CD8-positive, alpha-beta memory T cell (primary cell): ENCODE measurements at regions not wholly inside any gene's neighbourhood (a gene's known extent, or its start where the extent isn't known, plus 50 kb on each side); places are given as distances from the start of the nearest gene placed in this dataset.

Source experiments
- CTCF ChIA-PET: fragments of 350-600 bp; sonication (Branson Sonifier 250); formaldehyde crosslinking; loops from one replicate; lab custom pipeline; 2021; ENCODE audit warnings: antibody characterized with exemption; lab: Charles Lee
- POLR2A ChIA-PET: fragments of 350-600 bp; sonication (Branson Sonifier 250); formaldehyde crosslinking; loops from one replicate; lab custom pipeline; 2021; ENCODE audit warnings: antibody characterized with exemption; lab: Charles Lee
- DNase-seq, 5 donors: peaks; one replicate each; pipeline versions ENCODE4 v3.0.0 to v3.0.0-alpha.2; 2020 to 2022; ENCODE audit warnings: mixed read lengths in 1 of 5
- H3K27ac ChIP-seq: one replicate; pipeline ENCODE4 v1.7.0; 2013; ENCODE audit warnings: low read depth, mild to moderate bottlenecking, low read length, moderate library complexity
- H3K27me3 ChIP-seq: 2 replicates; pipeline ENCODE4 v1.7.0; 2013; ENCODE audit warnings: low read length, mild to moderate bottlenecking; ENCODE audit not compliant: insufficient read depth, poor library complexity, severe bottlenecking
- H3K36me3 ChIP-seq: 2 replicates; pipeline ENCODE4 v1.7.0; 2013; ENCODE audit warnings: mild to moderate bottlenecking, low read length, moderate library complexity; ENCODE audit not compliant: insufficient read depth
- H3K4me1 ChIP-seq: 2 replicates; pipeline ENCODE4 v1.7.0; 2013; ENCODE audit warnings: mild to moderate bottlenecking, low read length, moderate library complexity; ENCODE audit not compliant: insufficient read depth
- H3K4me3 ChIP-seq: 2 replicates; pipeline ENCODE4 v1.7.0; 2013; ENCODE audit warnings: mild to moderate bottlenecking, low read length
- H3K9me3 ChIP-seq: 2 replicates; pipeline ENCODE4 v1.7.0; 2013; ENCODE audit warnings: mild to moderate bottlenecking, low read length
- H3K27ac Mint-ChIP-seq, 8 donors: one replicate each; pipeline ENCODE4 v1.8.0; 2020 to 2021; ENCODE audit warnings: mixed read lengths in 8 of 8, mild to moderate bottlenecking in 6 of 8, inconsistent platforms in 3 of 8, moderate library complexity in 3 of 8
- H3K27me3 Mint-ChIP-seq, 2 donors: one replicate each; pipeline ENCODE4 v1.8.0; 2020 to 2021; ENCODE audit warnings: mixed read lengths in 2 of 2, mild to moderate bottlenecking in 1 of 2, moderate library complexity in 1 of 2
- H3K36me3 Mint-ChIP-seq, 3 donors: one replicate each; pipeline ENCODE4 v1.8.0; 2020 to 2021; ENCODE audit warnings: mixed read lengths in 3 of 3, inconsistent platforms in 1 of 3, mild to moderate bottlenecking in 1 of 3
- H3K4me1 Mint-ChIP-seq, 3 donors: one replicate each; pipeline ENCODE4 v1.8.0; 2020 to 2021; ENCODE audit warnings: mixed read lengths in 3 of 3, inconsistent platforms in 1 of 3, mild to moderate bottlenecking in 1 of 3
- H3K4me3 Mint-ChIP-seq, 7 donors: one replicate each; pipeline ENCODE4 v1.8.0; 2020 to 2021; ENCODE audit warnings: mixed read lengths in 7 of 7, mild to moderate bottlenecking in 6 of 7, moderate library complexity in 4 of 7, inconsistent platforms in 2 of 7
- H3K9me3 Mint-ChIP-seq, 5 donors: one replicate each; pipeline ENCODE4 v1.8.0; 2020 to 2022; ENCODE audit warnings: mixed read lengths in 5 of 5, mild to moderate bottlenecking in 3 of 5, moderate library complexity in 2 of 5, inconsistent platforms in 1 of 5

DNA sequence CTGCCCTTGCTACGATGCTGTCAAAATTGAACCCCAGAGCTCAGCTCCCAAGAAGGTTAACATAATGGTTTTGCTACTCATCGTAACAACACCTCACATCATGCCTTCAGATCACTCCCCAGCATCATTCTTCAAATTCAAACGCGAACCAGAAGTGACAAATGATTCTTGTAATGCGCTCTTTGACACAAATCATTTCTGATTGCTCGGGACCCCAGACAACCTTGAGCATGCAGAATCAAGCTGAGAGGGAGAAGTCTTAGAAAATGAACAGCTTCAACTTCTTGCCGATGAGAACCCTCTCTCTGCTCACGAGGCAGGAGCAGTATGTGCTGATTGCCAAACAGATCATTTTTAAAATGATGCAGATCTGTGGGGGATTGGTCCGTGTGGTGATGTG is 241.0 kb upstream of the ASIC2 start:
- H3K9me3 Mint-ChIP-seq = no peaks in the 10 kb centered on the region
- no peaks in the 10 kb centered on the region for H3K4me1 Mint-ChIP-seq
- Histone ChIP-seq H3K36me3 (no peaks in the 10 kb centered on the region), H3K27ac (no peak overlapping the region), H3K9me3 (no peaks in the 10 kb centered on the region), H3K27me3 (no peaks in the 10 kb centered on the region), H3K4me1 (no peaks in the 10 kb centered on the region), H3K4me3 (no peak overlapping the region)
- H3K27ac Mint-ChIP-seq = no peak overlapping the region
- peaks cover 7 to 12% of the 10 kb centered on the region in 2 donors for H3K27me3 Mint-ChIP-seq
- no peak for DNase-seq
- CTCF ChIA-PET = no interaction called here
- POLR2A ChIA-PET = no interaction called here
- no peak overlapping the region for H3K4me3 Mint-ChIP-seq
- no peaks in the 10 kb centered on the region for H3K36me3 Mint-ChIP-seq

DNA sequence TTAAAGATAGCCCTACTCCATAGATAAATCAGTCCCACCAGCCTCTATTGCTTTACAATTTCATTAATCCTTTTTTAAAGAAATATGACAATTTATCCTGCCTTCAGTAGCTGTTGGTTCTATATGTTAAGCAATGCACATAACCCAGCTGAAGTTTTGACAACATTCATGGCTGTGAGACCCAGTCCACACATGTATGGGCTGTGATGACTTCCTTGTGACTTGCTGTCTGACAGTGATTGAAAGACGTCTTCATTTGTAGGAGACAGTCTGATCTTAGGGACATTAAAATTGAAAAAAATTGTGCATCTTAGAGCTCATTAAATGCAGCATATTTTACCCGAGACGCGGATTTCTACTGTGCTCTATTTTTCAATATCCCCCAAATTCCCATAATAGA is 252.0 kb upstream of the ASIC2 start:
- Mint-ChIP-seq H3K9me3 (no peaks in the 10 kb centered on the region), H3K36me3 (no peaks in the 10 kb centered on the region), H3K4me1 (no peaks in the 10 kb centered on the region), H3K27ac (no peak overlapping the region), H3K27me3 (peaks cover 0 to 11% of the 10 kb centered on the region in 2 donors), H3K4me3 (no peak overlapping the region)
- DNase-seq = no peak
- Histone ChIP-seq H3K4me1 (no peaks in the 10 kb centered on the region), H3K27ac (no peak overlapping the region), H3K4me3 (no peak overlapping the region), H3K36me3 (no peaks in the 10 kb centered on the region), H3K27me3 (no peaks in the 10 kb centered on the region), H3K9me3 (no peaks in the 10 kb centered on the region)
- CTCF ChIA-PET = no interaction called here
- POLR2A ChIA-PET = no interaction called here

DNA sequence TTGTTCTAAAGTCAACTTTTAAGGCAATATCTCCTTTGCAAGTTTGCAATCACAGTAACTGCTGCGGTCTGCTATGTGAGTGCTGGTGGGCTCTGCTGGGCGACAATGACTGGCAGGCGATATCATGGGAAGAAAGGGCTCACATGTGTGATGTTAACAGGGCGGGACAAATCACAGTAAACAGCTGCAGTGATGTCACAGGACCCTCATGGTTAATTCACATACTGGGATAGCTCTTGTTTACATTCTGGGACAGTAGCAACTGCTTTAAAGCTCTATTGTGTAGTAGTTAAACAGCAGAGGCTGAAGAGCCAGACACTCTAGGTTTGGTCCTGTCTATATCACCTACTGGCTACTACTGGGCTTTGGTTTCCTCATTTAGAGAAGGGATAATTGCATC is 257.2 kb upstream of the ASIC2 start:
- Histone ChIP-seq H3K4me1 (no peaks in the 10 kb centered on the region), H3K9me3 (no peaks in the 10 kb centered on the region), H3K36me3 (no peaks in the 10 kb centered on the region), H3K27ac (no peak overlapping the region), H3K27me3 (no peaks in the 10 kb centered on the region), H3K4me3 (no peak overlapping the region)
- H3K4me1 Mint-ChIP-seq = no peaks in the 10 kb centered on the region
- DNase-seq = no peak
- no peak overlapping the region for H3K4me3 Mint-ChIP-seq
- ChIA-PET POLR2A (no interaction called here), CTCF (no interaction called here)
- no peaks in the 10 kb centered on the region for H3K36me3 Mint-ChIP-seq
- H3K9me3 Mint-ChIP-seq = peaks cover 0 to 1% (median 0%) of the 10 kb centered on the region in 5 donors
- H3K27ac Mint-ChIP-seq = no peak overlapping the region
- H3K27me3 Mint-ChIP-seq = peaks cover 14 to 15% of the 10 kb centered on the region in 2 donors

DNA sequence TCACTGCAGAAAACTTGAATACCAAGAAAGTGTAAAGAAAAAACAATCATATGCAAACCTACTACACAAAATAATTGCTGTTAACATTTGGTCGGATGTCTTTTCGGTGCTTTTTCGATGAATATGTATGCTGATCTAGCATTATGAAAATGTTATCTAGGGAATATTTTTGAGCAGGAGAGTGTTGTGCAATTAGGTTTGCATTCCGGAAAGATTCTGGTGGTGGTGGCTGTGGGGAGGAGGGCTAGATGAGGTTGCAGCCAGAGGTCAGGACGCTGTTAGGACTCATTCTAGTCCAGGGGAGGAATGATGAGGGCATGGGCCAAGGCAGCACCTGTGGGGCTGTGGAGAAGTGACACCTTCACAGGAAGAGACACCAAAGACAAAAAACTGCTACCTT is 258.0 kb upstream of the ASIC2 start:
- Histone ChIP-seq H3K36me3 (no peaks in the 10 kb centered on the region), H3K4me3 (no peak overlapping the region), H3K4me1 (no peaks in the 10 kb centered on the region), H3K27ac (no peak overlapping the region), H3K9me3 (no peaks in the 10 kb centered on the region), H3K27me3 (no peaks in the 10 kb centered on the region)
- H3K4me1 Mint-ChIP-seq = no peaks in the 10 kb centered on the region
- no peak overlapping the region for H3K27ac Mint-ChIP-seq
- no peak overlapping the region for H3K4me3 Mint-ChIP-seq
- no peaks in the 10 kb centered on the region for H3K36me3 Mint-ChIP-seq
- POLR2A ChIA-PET = no interaction called here
- CTCF ChIA-PET = no interaction called here
- DNase-seq = no peak
- H3K9me3 Mint-ChIP-seq = peaks cover 0 to 1% (median 0%) of the 10 kb centered on the region in 5 donors
- H3K27me3 Mint-ChIP-seq = peaks cover 14 to 15% of the 10 kb centered on the region in 2 donors

DNA sequence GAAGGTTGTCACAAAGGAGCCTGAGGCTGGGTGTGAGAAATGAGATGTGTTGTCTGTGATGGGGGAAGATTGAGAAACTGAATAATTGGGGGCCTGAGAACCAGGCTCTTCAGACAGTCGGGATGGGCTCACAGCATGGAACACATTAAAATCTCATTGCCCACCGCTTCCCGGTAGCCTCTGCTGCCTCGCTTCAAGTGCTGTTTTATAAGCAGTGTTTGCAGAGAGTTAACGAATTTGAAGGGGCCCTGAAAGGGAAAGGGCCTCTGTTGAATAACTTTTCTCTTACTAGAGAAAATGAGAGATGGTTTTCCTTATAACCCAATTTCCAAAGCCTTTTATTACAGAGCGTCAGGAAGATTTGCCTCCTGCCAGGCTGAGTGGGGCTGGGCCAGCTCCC is 258.8 kb upstream of the ASIC2 start:
- no peaks in the 10 kb centered on the region for H3K9me3 ChIP-seq
- H3K4me1 Mint-ChIP-seq = no peaks in the 10 kb centered on the region
- peaks cover 14 to 15% of the 10 kb centered on the region in 2 donors for H3K27me3 Mint-ChIP-seq
- H3K27me3 ChIP-seq = no peaks in the 10 kb centered on the region
- H3K4me3 ChIP-seq = no peak overlapping the region
- DNase-seq = no peak
- no peak overlapping the region for H3K27ac ChIP-seq
- H3K9me3 Mint-ChIP-seq = peaks cover 0 to 1% (median 0%) of the 10 kb centered on the region in 5 donors
- CTCF ChIA-PET = no interaction called here
- no peaks in the 10 kb centered on the region for H3K36me3 ChIP-seq
- H3K36me3 Mint-ChIP-seq = no peaks in the 10 kb centered on the region
- H3K4me3 Mint-ChIP-seq = no peak overlapping the region
- no peak overlapping the region for H3K27ac Mint-ChIP-seq
- no peaks in the 10 kb centered on the region for H3K4me1 ChIP-seq
- POLR2A ChIA-PET = no interaction called here

DNA sequence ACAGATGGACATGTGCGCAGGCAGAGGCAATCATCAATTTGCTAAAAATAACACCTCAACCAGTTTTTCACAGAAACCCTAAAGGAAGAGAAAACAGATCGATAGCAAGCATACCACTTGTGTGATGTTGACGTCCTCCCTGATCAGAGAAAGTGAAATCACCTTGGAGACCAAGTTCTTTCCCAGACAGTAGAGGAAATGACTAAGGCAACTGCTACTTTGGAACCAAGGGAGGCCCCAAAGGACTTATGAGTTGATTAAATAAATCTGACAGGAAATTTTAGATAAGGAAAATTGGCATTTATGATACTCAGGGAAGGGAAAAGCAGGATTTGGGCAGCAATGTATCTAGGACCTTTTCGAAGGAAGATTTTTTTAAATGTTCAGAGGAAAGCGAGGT is 267.1 kb upstream of the ASIC2 start:
- H3K9me3 ChIP-seq = no peaks in the 10 kb centered on the region
- no peak overlapping the region for H3K4me3 ChIP-seq
- H3K27me3 Mint-ChIP-seq = peaks cover 7 to 13% of the 10 kb centered on the region in 2 donors
- no peak for DNase-seq
- H3K27me3 ChIP-seq = no peaks in the 10 kb centered on the region
- no peak overlapping the region for H3K27ac Mint-ChIP-seq
- H3K36me3 ChIP-seq = no peaks in the 10 kb centered on the region
- no peaks in the 10 kb centered on the region for H3K36me3 Mint-ChIP-seq
- ChIA-PET POLR2A (no interaction called here), CTCF (no interaction called here)
- no peaks in the 10 kb centered on the region for H3K4me1 Mint-ChIP-seq
- peaks cover 0 to 14% (median 8%) of the 10 kb centered on the region in 5 donors for H3K9me3 Mint-ChIP-seq
- no peaks in the 10 kb centered on the region for H3K4me1 ChIP-seq
- H3K27ac ChIP-seq = no peak overlapping the region
- no peak overlapping the region for H3K4me3 Mint-ChIP-seq

DNA sequence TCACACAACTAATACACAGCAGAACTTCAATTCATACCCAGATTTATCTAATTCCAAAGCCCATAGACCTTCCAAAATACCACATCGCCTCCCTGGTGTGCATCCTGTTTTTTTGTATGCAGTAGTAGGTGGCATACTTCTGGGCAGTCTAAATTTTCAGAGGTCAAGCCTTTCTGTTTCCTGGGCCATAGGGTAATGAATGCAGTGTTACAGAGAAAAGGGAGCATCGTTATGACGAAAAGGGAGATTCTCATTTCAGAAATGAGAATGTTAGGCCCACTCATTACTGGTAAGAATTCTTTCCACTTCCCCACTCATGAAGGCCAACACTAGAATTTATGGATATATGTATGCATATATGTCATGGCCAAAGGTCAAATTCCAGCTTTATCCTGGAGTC is 267.8 kb upstream of the ASIC2 start:
- ChIA-PET CTCF (no interaction called here), POLR2A (no interaction called here)
- no peak overlapping the region for H3K4me3 Mint-ChIP-seq

DNA sequence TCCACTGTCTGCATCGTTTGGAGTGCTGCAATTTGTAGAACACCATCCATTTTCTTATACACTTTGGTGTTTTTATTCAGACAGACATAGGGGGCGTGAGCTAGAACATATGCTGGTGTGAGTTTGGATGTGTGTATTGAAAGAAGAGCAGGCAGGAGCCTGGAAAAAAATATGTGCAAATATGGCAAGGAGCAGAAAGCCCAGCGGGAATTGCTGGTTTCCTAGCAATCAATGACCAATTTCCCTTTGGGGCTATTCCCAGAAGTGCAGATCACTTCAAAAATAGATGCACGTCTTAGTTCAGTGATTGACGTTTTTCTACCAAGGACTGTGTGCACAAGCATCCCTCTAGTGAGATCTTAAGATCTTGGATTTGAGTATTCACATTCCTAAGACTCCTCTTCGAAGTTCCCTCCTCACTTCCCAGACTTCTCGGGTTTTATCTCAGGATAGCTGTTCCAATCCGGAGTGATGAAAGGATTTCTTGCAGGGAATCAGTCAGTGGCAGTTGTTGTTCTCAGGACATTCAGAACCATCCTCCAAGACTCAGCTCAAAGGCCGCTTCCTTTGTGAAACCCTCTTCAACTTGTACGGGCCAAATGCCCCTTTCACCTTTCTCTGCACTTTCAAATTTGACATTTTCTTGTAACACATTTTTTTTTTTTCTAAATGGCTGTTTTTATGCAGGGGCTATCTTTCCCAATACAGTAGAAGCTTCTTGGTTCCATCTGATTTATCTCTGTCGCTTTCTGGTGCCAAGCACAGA is 268.7 kb upstream of the ASIC2 start:
- H3K4me1 ChIP-seq = no peaks in the 10 kb centered on the region
- CTCF ChIA-PET = no interaction called here
- Mint-ChIP-seq H3K36me3 (no peaks in the 10 kb centered on the region), H3K9me3 (peaks cover 0 to 14% (median 8%) of the 10 kb centered on the region in 5 donors), H3K27me3 (peaks cover 7 to 13% of the 10 kb centered on the region in 2 donors), H3K4me1 (no peaks in the 10 kb centered on the region), H3K27ac (no peak overlapping the region), H3K4me3 (no peak overlapping the region)
- POLR2A ChIA-PET = no interaction called here
- H3K4me3 ChIP-seq = no peak overlapping the region
- no peak overlapping the region for H3K27ac ChIP-seq
- no peaks in the 10 kb centered on the region for H3K27me3 ChIP-seq
- H3K36me3 ChIP-seq = no peaks in the 10 kb centered on the region
- no peaks in the 10 kb centered on the region for H3K9me3 ChIP-seq
- no peak for DNase-seq

More for the DNA sequence above, 267.8 kb upstream of the ASIC2 start:
- no peaks in the 10 kb centered on the region for H3K36me3 ChIP-seq
- Mint-ChIP-seq H3K27me3 (peaks cover 7 to 13% of the 10 kb centered on the region in 2 donors), H3K36me3 (no peaks in the 10 kb centered on the region), H3K9me3 (peaks cover 0 to 14% (median 8%) of the 10 kb centered on the region in 5 donors), H3K4me1 (no peaks in the 10 kb centered on the region), H3K27ac (no peak overlapping the region)
- no peak overlapping the region for H3K4me3 ChIP-seq
- no peak for DNase-seq
- H3K27me3 ChIP-seq = no peaks in the 10 kb centered on the region
- H3K27ac ChIP-seq = no peak overlapping the region
- no peaks in the 10 kb centered on the region for H3K9me3 ChIP-seq
- H3K4me1 ChIP-seq = no peaks in the 10 kb centered on the region
